HG03571 (cell line): ENCODE measurements at regions not wholly inside any gene's neighbourhood (a gene's known extent, or its start where the extent isn't known, plus 50 kb on each side); places are given as distances from the start of the nearest gene placed in this dataset.

Source experiments
- ATAC-seq: cut with Tn5 transposase; IDR thresholded peaks from one replicate; pipeline ENCODE4 v1.9.1; 2021; ENCODE audit not compliant: unreplicated experiment

GRCh38 chr3:124089214-124089613 lies 97.3 kb upstream of the ROPN1 start:
- ATAC-seq = no peak

GRCh38 chr3:124091716-124092115 lies 99.8 kb upstream of the ROPN1 start:
- ATAC-seq = no peak

DNA sequence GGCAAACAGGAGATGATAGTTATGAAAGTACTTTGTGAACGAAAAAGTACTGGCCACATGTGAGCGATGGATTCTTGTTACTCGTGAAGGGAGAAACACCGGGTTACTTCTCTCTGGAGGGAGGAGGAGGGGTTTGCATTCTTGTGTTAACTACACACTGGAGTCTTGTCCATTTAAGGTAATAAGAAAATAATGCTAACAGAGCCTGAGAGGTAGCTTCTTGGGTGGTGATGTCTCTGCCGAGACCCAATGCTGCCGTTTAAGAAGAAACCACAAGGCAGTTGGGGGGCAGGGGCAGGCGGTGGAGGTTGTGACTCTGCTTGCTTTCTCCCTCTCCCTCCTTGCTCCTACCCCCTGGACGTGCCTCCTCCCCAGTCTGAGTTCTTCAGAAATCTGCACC lies 100.9 kb upstream of the ROPN1 start:
- no peak for ATAC-seq

DNA sequence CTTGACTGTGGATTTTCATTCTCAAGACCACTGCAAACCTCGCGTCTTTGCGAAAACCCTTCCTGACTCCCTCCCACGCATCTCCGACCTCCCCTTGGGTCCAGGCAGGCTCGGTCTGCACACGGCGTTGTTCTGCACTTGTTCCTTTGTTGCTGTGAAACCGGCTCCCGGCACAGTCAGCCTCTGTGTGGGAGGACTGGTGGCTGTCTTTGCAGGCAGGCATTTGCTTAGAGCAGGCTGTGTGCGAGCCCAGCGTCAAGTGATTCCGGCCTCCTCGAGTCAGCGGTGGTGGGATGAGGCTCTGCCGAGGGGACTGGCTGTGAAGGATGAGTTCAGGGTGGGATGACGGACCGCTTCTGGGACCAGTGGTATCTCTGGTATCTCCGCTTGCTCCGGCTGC lies 102.6 kb upstream of the ROPN1 start:
- ATAC-seq = no peak

GRCh38 chr3:124097362-124098131 lies 105.6 kb upstream of the ROPN1 start:
- ATAC-seq = no peak

DNA sequence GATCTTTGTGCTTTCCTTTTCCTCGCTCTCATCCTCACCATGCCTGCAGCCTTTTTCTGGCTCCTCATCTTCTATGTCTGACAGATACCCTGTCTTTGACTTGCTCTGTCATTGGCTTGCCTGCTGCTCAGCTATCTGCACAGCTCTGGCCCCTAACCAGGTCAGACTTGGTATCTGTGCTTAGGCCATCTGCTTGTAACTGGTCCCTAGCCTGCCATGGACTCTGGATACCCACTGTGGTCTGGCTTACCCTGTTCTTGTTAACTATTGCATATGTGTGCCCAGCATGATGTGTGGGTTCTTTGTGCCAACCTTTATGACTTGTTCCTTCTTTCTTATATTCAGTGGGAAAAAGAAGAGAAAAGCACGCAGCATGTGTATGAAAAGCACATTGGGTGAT lies 109.7 kb upstream of the ROPN1 start:
- no peak for ATAC-seq

GRCh38 chr3:124107104-124107890 lies 115.4 kb upstream of the ROPN1 start:
- no peak for ATAC-seq

- ATAC-seq = no peak
Measured at GRCh38 chr3:124108446-124108845, 116.5 kb upstream of the ROPN1 start.

GRCh38 chr3:124113485-124113884 lies 121.6 kb upstream of the ROPN1 start:
- no peak for ATAC-seq

DNA sequence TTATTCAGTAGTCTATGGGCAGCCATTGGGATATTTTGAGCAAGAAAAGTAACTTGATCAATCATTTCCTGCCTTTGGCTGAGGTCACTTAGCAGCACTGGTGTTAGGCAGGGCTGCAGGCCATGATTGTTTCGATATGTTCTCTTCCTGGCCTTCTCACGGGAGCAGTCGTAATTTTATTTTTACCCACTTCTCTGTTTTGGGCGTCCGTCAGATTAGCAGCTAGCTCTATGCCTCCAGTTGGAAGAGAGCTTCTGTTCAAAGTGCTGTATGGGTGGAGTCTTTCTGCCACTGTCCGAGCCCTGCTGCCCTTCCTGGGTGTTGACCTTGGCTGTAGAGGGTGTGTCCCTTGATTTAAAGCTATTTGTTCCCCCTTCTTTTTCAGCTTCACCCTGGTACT lies 123.4 kb upstream of the ROPN1 start:
- ATAC-seq = no peak

DNA sequence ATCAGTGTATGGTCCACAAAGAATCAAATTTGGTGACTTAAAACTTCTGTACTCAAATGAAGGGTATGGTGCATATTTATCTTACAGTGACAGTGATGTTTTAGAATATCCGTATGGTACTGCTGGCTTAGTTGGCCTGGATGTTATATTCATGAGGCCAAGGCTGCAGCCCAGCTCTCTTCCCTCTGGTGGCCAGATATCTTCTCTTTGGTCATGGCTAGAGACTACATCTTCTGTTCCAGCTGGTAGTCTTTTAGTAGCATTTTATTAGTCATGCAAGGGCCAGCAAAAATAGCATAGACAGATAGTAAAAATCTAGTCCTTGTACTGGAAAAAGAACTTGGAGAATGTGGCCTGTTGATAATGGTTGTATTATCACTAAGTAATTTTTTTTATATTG lies 124.0 kb upstream of the ROPN1 start:
- ATAC-seq = no peak

DNA sequence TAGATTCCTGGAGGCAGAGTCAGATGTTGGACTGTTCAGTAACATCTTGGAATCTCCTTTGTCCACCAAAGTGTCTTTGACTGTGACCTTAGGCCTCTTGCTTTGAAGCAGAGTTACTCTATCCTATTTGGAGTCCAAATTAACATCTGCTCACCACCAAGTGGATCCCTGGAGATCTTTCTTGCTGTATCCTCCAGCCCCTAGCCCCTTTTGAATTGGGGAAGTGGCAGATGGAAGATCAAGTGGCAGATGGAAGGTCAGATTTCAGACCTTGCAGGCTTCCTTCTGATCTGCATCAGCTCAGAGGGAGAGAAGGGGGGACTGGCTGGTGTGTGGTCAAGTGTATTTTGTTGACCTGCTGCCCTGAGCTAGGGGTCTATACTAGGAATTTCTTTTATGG lies 125.0 kb upstream of the ROPN1 start:
- no peak for ATAC-seq

DNA sequence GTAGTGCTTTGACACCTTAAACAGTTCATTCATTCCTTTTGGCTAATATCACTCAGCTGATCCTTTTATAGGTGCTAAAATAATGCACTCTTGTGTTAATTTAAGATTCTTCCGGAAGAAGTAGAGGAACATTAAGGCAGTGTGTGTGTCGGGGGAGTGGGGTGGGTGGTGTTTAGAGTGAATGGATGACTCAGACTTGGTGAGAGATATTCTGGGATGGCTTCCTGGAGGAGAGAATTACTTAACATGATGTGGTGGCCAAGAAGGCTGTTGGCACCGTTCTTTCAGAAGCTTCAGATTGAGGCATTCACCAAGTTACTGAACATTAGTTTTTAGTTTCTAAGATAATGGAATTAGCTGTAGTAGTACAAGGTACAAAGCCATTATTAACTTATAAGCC lies 125.6 kb upstream of the ROPN1 start:
- no peak for ATAC-seq

DNA sequence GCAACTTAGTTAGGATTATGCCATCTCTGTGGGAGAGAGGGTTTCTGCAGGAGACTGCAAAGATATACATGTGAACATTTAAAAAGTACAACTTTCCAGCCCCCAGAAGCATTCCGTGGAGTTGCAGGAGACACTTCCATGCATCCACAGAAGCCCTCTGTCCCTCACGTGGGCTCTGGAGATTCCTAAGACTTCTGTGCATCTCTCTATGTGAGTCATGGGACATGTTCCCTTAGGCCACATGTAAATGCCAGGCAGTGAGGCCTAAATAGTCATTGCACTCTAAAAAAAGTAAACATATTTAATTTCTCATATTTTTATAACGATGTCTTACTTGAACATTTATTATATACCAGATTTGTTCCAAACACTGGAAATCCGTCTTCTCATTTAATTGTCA lies 126.5 kb upstream of the ROPN1 start:
- no peak for ATAC-seq

- no peak for ATAC-seq
Measured at GRCh38 chr3:124119056-124119716, 127.3 kb upstream of the ROPN1 start.

GRCh38 chr3:124121379-124122312 lies 129.7 kb upstream of the ROPN1 start:
- no peak for ATAC-seq

- ATAC-seq = no peak
Measured at GRCh38 chr3:124125315-124125714, 133.4 kb upstream of the ROPN1 start.

GRCh38 chr3:124126436-124127023 lies 134.6 kb upstream of the ROPN1 start:
- ATAC-seq = no peak

DNA sequence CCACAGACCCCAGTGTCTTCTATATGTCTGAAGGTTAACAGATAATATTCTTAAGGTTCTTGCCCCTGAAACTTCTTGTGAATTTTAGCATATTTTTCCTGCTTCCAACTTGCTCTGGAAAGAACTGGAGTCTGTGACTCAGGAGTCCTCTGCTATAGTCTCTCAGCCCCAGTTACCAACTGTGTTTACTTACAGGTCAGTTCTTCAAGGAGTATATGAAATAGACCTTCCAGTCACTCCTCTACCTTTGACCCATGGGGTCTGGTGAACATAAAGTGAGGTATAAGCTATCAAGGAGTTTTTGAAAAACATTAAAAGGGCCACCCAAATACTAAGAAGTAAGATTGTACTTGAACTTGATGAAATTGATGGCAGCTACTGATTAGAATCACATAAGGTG lies 139.2 kb upstream of the ROPN1 start:
- no peak for ATAC-seq

- ATAC-seq = no peak
Measured at GRCh38 chr3:124131580-124131979, 139.7 kb upstream of the ROPN1 start.

DNA sequence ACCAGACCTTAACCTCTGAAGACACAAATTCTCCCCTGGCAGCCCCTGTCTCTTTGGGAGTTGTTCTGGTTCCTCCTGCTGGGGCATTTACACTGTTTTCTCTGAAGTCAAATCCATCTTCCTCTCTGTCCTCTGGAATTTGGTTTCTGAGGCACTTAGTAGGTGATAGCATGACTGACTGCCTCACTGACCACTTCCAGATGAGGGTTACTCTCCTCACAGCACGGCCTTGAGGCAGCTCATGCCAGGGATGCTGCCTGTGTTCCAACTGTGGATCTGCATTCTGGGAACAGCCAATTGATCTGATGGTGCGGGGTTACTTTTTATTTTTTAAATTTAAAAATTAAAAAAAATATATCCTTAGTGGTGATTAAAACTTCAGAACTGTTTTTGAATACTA lies 140.9 kb upstream of the ROPN1 start:
- no peak for ATAC-seq
